Kidney (tissue), 13 donors: ENCODE measurements at regions not wholly inside any gene's neighbourhood (a gene's known extent, or its start where the extent isn't known, plus 50 kb on each side); places are given as distances from the start of the nearest gene placed in this dataset.

Experiments
- DNase-seq, 5 donors: peaks; one replicate each; pipeline ENCODE4 v3.0.0-alpha.2; 2013 to 2020
- FAIRE-seq: peaks from 2 replicates; lab custom pipeline; 2012; peaks lifted over from hg19 to GRCh38; lab: Jason Lieb, UNC
- H3K27ac ChIP-seq, 2 donors: one replicate each; pipeline ENCODE4 v1.7.0; 2013; ENCODE audit warnings: low read depth in 2 of 2, low read length in 2 of 2, inconsistent platforms in 1 of 2
- H3K27me3 ChIP-seq: one replicate; pipeline ENCODE4 v1.7.1; 2013; ENCODE audit warnings: low read length, inconsistent platforms; ENCODE audit not compliant: control insufficient read depth, insufficient read depth
- H3K36me3 ChIP-seq, 3 donors: one replicate each; pipeline versions ENCODE4 v1.7.0 to v1.7.1; 2013; ENCODE audit warnings: low read length in 3 of 3, control low read depth in 1 of 3, inconsistent platforms in 1 of 3; ENCODE audit not compliant: insufficient read depth in 3 of 3, control insufficient read depth in 2 of 3
- H3K4me1 ChIP-seq, 3 donors: one replicate each; pipeline versions ENCODE4 v1.7.0 to v1.7.1; 2013; ENCODE audit warnings: low read length in 3 of 3, inconsistent platforms in 1 of 3, low read depth in 1 of 3; ENCODE audit not compliant: control insufficient read depth in 2 of 3, insufficient read depth in 2 of 3
- H3K4me3 ChIP-seq, 3 donors: one replicate each; pipeline versions ENCODE4 v1.7.0 to v1.8.1; 2013; ENCODE audit warnings: low read length in 3 of 3, control low read depth in 1 of 3, inconsistent platforms in 1 of 3
- H3K9ac ChIP-seq, 3 donors: one replicate each; pipeline versions ENCODE4 v1.7.0 to v1.7.1; 2013; ENCODE audit warnings: low read length in 3 of 3, control low read depth in 1 of 3, inconsistent platforms in 1 of 3
- H3K9me3 ChIP-seq, 3 donors: one replicate each; pipeline versions ENCODE4 v1.7.0 to v1.7.1; 2013; ENCODE audit warnings: low read length in 3 of 3, control low read depth in 1 of 3, inconsistent platforms in 1 of 3; ENCODE audit not compliant: control insufficient read depth in 2 of 3, insufficient read depth in 1 of 3
- CTCF ChIP-seq: IDR thresholded peaks from 3 replicates; pipeline ENCODE4 v1.5.1; 2012; ENCODE audit warnings: mild to moderate bottlenecking, moderate library complexity, borderline replicate concordance; ENCODE audit not compliant: insufficient read depth; ENCODE audit errors: extremely low read depth
- intact Hi-C: fragments of 100-400 bp; cut with DNase I; formaldehyde crosslinking; loops from one replicate; pipeline ENCODE4 v1.11.1; 2022
- donor health status: control.
- donor health status: control.
- donor health status: control.
- donor health status: control.
- donor health status: control.
- donor health status: DM: yes; HTN: yes; CAD: no.
- donor health status: Normal renal cell carcinoma (clear cell type).

- H3K9me3 ChIP-seq, result no peaks in the 10 kb centered on the region
- H3K27me3 ChIP-seq, result no peaks in the 10 kb centered on the region
- no peaks in the 10 kb centered on the region for H3K36me3 ChIP-seq
- H3K4me3 ChIP-seq, result no peak overlapping the region
- H3K9ac ChIP-seq, result no peak overlapping the region
- intact Hi-C loops, result no loop called here
- TF ChIP-seq CTCF, result no peak
- H3K27ac ChIP-seq, result no peak overlapping the region
- FAIRE-seq, result no peak
- DNase-seq, result no peak
- no peaks in the 10 kb centered on the region for H3K4me1 ChIP-seq
These were observed 717.1 kb upstream of the ZNF608 start for GRCh38 chr5:125463466-125464092.

- H3K4me3 ChIP-seq, result no peak overlapping the region
- intact Hi-C loops, result no loop called here
- no peaks in the 10 kb centered on the region for H3K4me1 ChIP-seq
- no peak overlapping the region for H3K27ac ChIP-seq
- H3K9ac ChIP-seq, result no peak overlapping the region
- no peaks in the 10 kb centered on the region for H3K36me3 ChIP-seq
- DNase-seq (no peak), FAIRE-seq (no peak)
- H3K27me3 ChIP-seq, result no peaks in the 10 kb centered on the region
- H3K9me3 ChIP-seq, result no peaks in the 10 kb centered on the region
- no peak for TF ChIP-seq CTCF
These were observed 718.5 kb upstream of the ZNF608 start for GRCh38 chr5:125464847-125465432.

- Histone ChIP-seq H3K9me3 (no peaks in the 10 kb centered on the region), H3K27ac (no peak overlapping the region), H3K4me1 (no peaks in the 10 kb centered on the region), H3K9ac (no peak overlapping the region), H3K27me3 (no peaks in the 10 kb centered on the region), H3K36me3 (no peaks in the 10 kb centered on the region), H3K4me3 (no peak overlapping the region)
- no peak for TF ChIP-seq CTCF
- no peak for FAIRE-seq
- intact Hi-C loops, result no loop called here
- DNase-seq, result no peak
These were observed 719.3 kb upstream of the ZNF608 start for GRCh38 chr5:125465703-125466102.
